Daoy (cell line): ENCODE measurements at regions not wholly inside any gene's neighbourhood (a gene's known extent, or its start where the extent isn't known, plus 50 kb on each side); places are given as distances from the start of the nearest gene placed in this dataset.
"Not testable (repeated sequence)": the region's sequence is repeated elsewhere in the genome, so short reads cannot be mapped to it uniquely, and the experiment has no call there.

Experiments
- DNase-seq: peaks from one replicate; pipeline ENCODE4 v3.0.0-alpha.2; 2015; ENCODE audit warnings: low read depth

DNA sequence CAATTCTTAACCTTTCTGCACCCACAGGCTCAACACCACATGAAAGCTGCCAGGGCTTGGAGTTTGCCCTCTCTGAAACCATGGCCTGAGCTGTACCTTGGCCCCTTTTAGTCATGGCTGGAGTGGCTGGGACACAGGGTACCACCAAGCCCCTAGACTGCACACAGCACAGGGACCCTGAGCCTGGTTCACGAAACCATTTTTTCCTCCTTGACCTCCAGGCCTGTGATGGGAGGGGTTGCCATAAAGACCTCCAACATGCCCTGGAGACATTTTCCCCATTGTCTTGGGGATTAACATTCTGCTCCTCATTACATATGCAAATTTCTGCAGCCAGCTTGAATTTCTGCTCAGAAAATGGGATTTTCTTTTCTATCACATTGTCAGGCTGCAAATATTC is 113.4 kb downstream of the XPNPEP1 start:
- DNase-seq, result not testable (repeated sequence)

DNA sequence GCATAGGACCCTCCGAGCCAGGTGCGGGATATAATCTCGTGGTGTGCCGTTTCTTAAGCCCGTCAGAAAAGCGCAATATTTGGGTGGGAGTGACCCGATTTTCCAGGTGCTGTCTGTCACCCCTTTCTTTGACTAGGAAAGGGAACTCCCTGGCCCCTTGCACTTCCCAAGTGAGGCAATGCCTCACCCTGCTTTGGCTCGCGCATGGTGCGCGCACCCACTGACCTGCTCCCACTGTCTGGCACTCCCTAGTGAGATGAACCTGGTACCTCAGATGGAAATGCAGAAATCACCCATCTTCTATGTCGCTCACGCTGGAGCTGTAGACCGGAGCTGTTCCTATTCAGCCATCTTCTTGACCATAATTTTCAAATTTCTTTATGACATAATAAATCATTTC is 122.1 kb downstream of the XPNPEP1 start:
- DNase-seq, result not testable (repeated sequence)

DNA sequence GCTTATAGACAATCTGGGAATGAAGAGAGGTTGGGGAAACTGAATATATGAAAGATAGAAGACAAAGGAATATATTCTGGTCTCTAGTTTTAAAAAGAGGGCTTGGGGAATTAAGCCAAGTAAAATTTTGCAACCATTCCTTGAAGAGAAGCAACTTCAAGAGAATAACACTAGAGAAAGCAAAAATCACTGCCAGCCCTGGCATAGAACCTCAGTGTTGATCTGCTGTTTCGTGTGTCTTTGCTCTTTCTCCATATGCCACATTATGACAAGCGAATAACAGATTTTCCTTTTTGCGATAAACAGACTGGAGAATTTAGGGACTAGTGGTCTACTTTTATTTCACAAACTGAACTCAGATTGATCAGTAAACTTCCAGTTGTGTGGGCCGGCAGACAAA is 132.7 kb downstream of the XPNPEP1 start:
- no peak for DNase-seq

DNA sequence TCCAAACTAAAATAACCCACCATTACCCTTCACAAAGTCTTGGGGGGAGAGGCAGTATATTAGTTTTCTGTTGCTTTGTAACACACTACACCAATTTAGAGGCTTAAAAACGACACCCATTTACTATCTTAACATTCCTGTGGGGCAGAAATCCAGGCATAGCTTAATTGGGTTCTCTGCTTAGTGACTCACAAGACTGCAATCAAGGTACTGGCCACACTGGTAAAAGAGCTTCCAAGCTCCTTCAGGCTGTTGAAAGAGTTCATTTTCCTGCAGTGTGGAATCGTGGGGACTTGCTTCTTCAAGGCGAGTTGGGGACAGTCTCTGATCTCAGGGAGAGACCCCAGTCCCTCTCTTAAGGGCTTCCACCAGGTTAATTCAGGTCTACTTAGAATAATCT is 139.1 kb downstream of the XPNPEP1 start:
- DNase-seq, result no peak

DNA sequence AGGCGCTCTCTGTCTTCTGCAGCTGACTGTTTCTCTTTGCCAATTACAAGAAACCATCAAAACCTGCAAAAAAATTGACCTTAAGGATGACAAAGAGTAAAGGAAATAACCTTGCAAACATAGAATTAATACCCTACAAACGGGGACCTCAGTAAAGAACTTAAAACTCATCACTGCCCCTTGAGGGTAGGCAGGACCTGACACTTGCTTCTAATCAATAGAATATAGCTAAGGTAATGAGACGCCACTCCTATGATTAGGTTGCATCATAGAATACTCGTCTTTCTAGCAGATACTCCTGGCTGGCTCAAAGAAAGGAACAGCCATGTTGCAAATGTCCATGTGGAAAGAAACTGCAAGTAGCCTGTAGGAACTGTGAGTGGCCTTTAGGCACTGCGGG is 140.0 kb downstream of the XPNPEP1 start:
- no peak for DNase-seq

DNA sequence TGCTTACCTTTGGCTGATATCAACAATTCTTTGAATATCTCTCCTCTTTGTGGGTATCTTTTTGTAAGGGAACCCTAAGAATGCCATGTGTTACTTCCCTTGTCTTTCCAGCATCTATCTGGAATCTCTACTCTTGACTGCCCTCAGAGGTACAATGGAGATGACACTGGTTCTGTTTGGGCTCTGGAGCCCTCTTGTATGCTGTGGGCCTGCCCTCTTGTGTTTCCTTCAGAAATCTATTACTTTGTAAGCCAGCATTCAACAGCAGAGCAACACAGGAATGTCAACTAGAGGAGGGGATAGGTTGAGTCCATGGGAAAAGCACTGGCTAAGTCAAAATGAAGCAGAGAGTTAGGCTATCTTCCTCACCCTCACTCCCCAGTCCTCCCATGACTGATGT is 142.3 kb downstream of the XPNPEP1 start:
- no peak for DNase-seq

DNA sequence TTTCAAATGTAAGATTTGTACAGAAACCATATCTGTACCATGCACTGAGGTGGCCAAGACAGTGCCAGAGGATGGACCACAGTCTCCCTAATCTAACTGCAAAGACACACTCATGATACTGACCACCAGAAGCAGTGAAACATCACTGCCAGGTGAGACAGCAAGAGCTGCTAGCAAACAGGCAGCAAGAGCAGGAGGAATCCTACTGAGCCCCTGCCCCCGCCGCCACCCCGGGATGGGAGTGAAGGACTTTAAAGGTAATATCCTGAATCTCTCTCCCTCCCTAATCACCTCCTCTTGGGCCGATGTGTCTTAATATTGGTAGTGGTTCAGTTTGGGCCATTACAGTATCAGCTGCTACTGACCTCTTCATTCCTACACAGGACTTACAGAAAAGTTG is 144.3 kb downstream of the XPNPEP1 start:
- DNase-seq, result no peak

DNA sequence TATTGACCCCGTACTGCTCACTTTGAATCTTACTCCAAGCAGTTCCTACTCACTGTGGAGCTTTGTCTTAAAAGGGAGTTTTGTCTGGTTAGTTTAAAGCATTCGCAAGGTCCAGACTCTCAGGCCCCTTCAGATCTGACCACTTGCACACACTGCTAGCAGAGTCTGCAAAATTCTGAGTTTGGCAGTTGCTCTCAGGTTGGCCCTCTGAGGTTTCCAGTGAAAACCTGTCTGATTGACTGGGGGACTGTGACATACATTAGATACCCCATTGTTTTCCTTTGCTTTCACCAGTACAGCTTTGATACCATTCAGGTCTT is 149.2 kb downstream of the XPNPEP1 start:
- DNase-seq, result no peak

DNA sequence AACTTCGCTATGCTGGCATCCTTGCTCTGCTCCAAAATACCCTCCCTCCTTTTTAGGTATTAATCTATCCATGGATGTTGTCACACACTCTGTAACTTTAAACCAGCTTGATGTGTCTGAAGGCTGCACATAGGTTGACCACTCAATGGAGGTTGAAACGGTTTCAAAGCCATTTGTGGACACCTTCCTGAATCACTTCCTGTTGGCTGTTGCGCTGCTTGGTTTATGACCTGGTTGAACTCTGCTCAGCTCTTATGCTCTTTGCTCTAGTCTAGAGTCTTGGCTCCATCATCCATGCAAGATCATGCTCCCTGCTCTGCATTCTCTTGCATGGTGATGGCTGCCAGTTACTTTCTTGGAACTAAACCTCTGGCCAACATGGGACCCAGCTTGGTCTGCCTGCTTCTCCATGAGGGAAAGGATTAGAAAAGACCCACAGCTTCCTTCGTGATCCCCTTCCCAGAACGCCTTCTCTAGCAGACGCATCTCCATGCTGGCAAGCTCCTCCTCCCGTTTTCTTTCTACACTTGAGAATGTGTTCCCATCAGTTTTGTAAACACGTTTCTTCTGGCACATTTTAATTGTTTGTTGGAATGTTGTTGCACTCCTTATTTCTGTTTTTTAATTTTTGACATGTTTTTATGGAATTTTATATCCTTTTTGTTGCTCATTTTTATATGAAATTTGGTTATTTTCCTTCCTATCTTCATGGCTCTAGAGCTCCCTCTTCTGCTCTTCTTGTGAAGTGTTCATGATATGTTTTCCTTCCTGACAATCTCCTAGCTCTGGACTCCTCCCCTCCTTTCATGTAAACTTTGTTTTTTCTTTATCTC is 149.8 kb downstream of the XPNPEP1 start:
- DNase-seq, result no peak

DNA sequence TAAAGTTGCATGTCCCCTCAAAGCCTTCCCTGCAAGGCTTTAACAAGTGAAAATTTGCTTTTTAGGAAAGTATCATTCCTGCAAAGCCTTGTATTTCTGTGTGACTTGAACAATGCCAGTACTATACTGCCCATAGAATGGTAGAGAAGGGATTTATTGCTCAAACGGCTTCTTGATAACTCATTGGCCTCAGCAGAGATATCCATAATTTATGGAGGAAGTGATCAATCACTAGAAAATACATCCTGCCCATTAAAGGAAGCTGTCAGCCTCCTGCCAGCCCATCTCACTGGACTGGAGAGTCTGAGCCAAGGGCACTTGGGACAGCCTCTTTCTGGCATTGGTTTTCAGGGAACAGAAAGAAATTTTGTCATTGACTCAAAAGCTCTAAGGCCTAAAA is 152.6 kb downstream of the XPNPEP1 start:
- DNase-seq, result no peak

DNA sequence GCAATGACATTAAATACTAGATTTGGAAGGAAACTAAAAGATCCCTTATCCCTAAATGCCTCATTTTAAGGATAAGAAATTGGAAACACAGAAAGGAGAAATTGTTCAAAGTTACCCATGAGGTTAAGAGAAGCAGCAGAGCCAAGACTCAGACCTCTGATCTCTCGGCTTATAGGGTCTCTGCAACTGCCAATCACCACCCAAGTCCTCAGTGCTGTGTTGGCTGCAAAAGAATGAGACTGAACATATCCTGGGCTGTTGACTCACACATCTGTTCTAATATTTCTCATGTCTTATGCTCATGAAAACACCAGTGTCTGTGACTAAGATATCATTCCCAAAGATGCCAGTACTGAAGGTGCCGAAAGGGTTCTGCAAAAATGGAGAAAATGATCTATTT is 153.3 kb downstream of the XPNPEP1 start:
- no peak for DNase-seq

DNA sequence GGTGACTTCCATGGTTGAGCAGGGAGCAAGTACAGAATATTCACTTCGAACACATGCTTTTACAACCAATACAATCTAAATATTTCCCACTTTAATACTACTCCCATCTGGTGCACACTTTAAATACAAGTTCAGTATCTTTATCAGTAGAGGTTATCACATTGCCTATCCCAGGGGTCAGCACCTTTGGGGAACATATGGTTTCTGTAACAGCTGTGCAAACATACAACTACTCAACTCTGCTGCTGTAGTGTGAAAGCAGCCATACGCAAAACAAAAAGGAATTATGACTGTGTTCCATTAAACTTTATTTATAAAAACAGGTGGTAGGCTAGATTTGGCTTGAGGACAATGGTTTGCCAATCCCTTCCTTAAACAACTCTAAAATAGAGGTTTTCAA is 157.5 kb downstream of the XPNPEP1 start:
- no peak for DNase-seq

DNA sequence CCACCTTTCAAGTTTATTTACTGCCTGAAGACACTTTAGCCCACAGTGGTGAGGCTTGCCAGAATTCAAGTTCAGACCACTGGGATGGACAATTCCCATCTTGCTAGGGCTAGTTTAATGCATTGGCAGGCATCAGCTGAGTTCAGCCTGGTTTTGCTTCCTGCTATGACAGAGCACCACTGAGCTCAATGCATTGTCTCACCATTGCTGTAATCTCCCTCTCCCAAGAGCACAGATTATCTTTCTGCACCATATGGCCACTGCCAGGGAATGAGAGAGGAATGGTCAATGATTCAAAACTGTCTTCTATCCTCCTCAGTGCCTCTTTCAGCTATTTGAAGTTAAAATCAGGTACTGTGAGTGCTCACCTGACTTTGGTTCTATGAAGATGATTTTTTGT is 160.8 kb downstream of the XPNPEP1 start:
- DNase-seq, result no peak

DNA sequence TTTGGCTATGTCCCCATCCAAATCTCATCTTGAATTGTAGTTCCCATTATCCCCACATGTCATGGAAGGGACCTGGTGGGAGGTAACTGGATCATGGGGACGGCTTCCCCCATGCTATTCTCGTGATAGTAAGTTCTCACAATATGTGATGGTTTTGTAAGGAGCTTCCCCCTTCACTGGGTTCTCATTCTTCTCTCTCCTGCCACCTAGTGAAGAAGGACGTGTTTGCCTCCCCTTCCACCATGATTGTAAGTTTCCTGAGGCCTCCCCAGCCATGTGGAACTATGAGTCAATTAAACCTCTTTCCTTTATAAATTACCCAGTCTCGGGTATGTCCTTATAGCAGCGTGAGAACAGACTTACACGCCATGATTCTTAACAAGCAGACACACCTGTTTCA is 165.6 kb downstream of the XPNPEP1 start:
- not testable (repeated sequence) for DNase-seq

DNA sequence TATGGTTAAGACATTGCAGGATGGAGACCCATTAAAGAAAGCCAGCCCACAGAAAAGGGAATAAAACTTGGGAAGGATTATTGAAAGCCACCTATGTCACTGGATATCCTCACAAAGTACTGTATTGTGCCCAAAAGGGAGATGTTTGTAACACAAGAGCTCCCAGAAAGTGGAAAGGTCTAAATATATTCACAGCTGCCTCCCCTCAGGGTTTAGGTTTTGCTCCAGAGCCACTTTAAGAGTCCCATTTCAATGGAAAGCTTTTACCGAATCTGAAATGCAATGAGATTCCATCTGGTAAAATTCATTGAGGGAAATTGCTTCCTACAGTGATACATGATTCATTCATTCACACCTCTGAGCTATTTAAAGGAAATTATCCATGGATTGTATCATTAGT is 176.4 kb downstream of the XPNPEP1 start:
- no peak for DNase-seq

DNA sequence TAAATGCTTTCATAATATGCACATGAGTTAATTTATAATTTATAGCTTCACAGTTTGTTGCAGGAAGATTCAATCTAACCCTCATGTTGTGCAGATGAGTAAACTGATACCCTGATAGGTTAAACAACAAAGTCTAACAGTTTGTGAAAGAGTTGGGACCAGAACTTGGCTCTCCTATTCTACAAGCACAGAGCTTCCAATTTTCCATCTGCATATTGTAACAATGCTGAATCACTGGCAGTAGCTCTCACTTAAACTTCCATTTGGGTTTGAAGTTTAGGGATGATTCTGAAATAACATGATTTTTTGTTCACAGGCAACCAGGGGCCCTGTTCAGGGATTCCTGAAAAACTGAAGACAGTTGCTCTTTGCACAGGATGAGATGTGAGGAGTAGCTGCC is 179.3 kb downstream of the XPNPEP1 start:
- DNase-seq, result no peak

DNA sequence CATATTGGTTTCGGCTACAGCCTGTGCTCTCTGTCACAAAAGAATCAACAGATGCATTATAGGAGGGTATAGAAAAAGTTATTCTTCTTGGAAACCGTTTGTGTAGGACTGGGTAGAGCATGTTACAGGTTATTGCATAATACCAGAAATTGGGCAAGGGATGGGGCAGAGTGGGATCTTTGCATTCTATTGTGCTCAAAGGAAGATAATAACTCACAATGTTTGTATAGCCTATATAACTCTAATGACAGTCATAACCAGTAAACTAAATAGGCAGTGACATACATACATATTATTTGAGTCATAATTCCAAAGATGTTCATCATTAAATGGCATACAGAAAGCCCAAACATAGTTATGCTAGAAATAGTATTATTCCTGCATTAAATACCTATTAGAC is 179.7 kb downstream of the XPNPEP1 start:
- DNase-seq, result no peak

DNA sequence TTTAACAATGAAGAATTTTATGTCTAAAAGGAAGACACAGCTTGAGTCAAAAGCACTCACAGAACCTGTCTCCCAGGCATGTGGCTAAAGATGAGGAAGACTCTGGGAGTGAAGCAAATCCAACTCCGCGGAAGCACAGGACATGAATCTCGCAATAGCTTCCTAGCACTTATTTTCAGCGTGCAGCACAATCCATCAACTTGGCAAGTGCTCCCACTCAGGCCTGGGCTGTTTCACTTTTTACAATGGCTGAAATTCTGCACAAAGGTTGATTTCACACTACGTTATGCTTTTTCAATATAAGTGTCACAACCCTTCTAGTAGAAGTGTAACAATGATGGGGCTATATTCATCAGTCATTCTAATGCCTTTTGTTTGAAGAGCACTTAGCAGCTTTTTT is 180.2 kb downstream of the XPNPEP1 start:
- no peak for DNase-seq

DNA sequence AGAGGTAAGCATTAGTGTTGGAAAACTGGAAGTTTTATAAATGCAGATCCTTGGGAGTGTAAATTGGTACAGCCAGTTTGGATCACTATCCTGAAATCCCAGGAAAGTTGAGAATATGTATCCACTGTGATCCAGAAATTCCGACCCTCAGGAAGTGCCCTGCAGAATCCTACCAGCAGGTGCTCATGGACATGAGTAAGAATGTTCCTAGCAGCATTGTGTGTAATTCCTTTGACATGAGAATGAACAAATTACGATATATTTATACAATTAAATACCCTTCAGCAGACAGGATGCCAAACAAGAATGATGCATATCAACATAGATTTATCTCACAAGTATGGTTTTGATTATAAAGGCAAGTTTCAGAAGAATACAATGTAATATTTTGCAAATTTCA is 181.6 kb downstream of the XPNPEP1 start:
- DNase-seq, result no peak

DNA sequence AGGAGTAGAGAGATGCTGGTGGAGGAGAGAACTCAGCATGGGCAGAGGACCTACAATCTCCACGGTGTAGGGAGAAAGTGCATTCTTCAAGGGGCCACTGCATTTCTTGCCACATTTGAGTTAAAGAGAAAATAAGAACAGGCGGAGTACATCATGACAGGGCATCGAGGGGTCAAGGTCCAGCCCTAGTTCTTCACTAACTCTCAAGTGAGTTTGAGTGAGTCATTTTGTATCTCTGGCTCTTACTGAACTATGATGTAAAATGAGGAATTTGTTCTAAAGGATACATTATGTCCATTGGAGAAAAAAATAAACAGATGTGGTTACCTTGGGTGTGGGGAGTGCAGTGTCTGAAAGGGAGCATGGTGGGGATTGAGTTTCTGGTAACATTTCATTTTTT is 182.9 kb downstream of the XPNPEP1 start:
- no peak for DNase-seq

DNA sequence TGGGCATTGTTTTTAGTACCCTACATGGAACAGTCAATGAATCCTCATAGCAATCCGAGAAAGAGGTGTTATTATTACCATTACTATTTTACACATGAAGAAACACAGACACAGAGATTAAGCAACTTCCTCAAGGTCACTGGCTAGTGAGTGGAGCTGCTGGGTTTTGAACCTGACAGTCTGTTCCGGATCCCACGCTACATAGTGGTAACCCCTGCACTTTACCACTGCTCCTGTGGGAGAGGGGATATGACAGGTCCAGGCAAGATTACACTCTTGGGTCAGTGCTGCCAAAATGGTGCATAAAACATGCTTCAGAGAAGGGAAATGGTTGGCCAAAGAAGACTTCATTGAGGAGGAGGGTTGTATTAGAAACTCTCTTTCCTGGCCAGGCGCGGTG is 185.7 kb downstream of the XPNPEP1 start:
- DNase-seq, result no peak

DNA sequence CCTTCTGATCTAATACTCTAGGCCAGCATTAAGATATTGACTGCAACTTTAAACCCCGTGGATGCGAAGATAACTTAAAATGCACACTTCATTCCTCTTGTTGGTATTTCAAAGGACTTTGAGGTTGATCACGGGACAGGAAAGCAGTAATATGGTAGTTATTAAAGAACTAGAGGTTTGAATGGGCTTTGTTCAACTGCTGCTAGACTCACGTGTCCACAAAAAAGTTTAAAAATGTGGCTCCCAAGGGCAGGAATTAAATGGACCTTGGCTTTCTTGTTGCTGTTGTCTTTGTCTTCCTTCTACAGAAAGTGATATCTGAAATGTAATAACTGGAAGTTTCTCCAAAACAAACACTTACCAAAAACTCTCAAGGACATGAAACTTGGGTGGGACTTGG is 186.3 kb downstream of the XPNPEP1 start:
- no peak for DNase-seq

DNA sequence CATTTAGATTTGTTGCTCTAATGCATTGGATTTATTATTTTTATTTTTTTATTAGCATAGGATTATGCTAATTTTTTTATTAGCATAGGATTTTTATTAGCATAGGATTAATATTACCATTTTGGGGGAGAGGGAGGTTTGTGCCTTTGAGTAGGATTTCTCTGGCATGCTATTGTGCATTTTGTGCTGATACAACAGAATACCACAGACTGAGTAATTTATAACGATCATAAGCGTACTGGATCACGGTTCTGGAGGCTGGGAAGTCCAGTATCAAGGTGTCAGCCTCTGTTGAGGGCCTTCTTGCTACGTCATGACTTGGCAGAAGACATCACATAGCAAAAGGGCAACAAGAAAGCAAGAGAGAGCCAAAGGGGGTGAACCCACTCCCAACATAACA is 187.5 kb downstream of the XPNPEP1 start:
- DNase-seq, result no peak

DNA sequence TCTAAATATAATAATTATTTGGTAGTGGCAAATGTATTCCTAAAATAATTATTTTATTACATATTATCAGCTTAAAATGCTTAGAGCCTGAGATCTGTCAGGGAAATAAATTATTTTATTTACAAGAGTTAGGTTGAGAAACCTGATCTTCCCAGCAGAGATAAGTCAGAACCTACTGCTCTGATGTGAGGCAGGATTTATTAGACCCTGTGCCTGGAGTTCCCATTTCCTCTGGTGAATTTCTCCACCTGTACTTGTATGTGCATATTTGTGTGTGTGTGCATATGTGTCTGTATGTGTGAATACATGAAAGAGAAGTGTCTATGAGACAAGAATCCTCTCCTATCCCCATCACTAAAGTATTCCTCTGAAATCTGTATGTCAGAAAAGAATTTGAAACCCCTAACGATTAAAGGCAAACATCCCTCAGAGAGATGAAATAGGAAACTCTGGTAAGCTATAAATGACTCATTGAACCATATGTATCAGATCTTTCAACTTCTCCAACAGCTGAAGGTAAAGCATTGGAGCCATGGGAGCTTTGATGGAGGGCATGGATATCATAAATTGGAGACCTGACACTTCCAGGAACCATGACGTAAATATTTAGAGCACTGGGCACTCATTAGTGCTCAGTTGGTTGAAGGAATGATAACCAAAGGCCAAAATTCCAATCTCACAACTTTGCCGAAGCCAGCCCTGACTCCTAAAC is 190.9 kb downstream of the XPNPEP1 start:
- DNase-seq, result no peak
